SIG-M5 treated with dmso at 0.1 percent for 504 hours (cell line): ENCODE measurements at regions not wholly inside any gene's neighbourhood (a gene's known extent, or its start where the extent isn't known, plus 50 kb on each side); places are given as distances from the start of the nearest gene placed in this dataset.
A peak's percentile ranks its signal among the peaks of the same experiment; 100 is the strongest.

ENCODE experiments used
- DNase-seq: peaks from one replicate; lab custom pipeline; 2025; ENCODE audit not compliant: unreplicated experiment; lab: John Stamatoyannopoulos, UW

DNA sequence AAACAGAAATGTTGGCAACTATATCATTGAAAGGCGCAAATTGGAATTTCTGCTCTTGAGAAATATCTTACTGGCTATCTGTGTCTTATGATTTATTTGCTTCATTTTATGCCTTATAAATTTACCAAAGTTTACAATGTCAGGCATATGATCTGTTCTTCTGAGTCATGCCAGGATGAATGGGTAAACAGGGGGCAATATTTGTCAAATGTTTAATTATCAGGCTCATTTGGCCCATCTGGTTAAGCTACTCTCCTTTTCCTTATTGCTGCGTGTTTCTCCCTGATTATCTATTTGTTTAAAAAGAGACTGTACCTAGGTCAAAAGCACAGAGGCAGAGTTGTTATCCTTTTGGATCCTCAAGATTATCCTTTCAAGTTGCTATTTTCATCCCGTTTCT, 903.8 kb upstream of the PCDH10 start:
- DNase-seq: no peak

DNA sequence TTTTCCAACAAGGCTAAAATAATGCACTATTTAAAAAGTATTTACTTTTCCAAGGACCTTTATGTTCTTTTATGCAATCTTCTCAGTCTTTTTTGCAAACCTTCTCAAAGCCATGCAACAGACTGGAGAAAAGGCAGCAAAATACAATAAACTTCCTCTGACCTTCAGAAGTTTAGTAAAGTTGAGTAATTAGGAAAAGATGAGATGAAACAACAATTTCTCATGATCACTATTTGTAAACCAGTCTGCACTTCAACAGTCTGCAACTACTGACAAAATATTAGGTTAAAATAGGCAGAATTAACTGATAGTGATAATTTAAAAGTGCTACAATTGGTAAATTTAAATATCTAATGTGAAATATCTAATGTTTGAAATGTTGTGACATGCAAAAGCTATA, 884.9 kb upstream of the PCDH10 start:
- DNase-seq: no peak

DNA sequence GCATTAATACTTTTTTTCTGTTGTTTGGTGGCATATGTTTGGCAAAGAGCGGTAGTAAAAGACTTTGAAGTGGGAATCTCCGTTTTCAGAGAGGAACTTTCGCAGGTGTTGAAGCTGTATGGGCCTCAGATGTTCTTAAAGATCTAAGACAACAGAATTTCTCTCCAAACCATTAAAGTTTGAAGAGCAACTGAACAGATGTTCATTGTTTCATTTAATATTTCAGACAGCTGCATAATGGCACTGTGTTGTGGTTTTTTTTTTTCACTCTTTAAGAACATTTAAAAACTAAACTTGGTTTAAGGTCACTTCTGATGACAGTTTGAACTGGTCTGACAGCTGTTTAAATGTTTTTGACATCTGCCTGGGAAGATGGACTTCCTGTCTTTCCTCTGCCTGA, 882.7 kb upstream of the PCDH10 start:
- no peak for DNase-seq

DNA sequence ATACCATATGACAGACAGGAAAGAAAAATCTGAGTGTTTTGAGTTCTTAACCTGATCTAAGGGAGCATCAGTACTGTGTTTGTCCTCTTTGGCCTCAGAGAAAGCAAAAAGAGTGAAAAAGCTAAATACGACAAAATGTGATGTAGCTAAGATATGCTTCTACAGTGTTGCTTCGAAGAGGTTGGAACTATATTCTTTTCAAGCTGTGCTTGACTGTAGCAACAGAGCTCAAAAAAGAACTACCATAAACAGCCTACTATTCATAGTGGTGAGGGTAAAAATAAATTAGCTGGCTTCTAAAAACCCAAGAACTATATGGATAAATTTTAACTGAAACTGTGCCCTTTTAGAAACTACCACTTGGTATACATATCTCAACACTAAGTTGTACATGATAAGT, 881.8 kb upstream of the PCDH10 start:
- DNase-seq: no peak

DNA sequence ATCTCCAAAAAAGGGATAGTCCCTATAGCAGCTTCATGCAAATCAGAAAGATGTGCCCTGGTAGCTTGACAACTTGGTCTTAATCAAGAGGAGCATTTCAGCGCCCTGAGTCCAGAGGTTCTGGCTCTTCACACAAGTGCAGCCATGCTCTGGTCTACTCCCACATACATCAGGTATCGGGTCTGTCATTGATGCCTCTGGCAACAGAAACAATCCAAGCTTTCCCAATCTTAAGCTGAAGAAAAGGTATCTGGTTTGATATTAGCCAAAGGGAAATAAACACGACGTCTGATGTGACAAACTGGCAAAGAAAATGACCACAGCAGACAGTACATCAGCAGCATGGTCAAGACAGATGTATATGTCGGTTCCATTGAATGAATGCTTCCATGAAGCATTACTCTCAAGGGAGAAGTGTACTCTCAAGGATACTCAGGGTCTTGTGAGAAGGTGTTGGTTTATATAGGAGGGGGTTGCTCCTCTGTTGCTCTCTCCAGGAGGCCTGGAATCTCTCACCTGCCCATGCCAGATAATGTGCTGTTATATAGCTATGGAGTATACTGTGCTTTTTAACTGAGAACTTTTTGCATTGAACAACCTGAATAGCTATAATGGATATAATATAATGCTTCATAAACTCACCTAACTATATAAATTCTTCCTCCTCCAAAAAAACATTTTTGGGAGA, 879.6 kb upstream of the PCDH10 start:
- no peak for DNase-seq

DNA sequence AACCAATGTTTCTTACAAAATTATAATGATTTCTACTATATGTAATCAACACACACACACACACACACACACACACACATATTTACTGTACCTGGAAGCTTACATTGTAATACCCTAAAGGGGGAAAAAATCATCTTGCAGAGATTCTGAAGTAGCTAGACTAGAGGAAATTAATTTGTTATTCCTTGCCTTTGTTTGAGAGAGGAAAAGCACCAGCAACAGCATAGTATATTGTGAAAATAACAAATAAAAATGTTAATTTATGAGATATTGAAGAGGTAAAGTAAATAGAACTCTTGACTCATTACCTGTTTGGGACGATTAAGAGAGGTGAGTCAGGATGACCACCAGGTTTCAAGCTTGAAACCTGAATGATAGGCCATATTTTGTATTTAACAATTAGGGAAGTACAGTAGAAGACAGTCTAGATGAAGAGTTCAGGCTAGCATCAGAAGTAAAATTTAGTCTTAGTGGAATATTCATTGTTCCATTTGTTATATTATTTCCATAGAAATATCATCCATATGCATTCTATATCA, 873.4 kb upstream of the PCDH10 start:
- no peak for DNase-seq

DNA sequence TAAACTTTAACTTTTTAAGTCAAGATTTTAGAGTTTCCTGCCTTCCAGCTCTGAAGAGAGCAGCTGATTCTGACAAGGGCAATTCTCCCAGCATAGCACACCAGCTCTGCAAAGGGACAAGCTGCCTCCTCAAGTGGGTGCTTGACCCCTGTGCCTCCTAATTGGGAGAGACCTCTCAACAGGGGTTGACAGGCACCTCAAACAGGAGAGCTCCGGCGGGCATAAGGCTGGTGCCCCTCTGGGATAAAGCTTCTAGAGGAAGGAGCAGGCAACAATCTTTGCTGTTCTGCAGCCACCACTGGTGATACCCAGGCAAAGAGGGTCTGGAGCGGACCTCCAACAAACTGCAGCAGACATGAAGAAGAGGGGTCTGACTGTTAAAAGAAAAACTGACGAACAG, 872.9 kb upstream of the PCDH10 start:
- DNase-seq: no peak

DNA sequence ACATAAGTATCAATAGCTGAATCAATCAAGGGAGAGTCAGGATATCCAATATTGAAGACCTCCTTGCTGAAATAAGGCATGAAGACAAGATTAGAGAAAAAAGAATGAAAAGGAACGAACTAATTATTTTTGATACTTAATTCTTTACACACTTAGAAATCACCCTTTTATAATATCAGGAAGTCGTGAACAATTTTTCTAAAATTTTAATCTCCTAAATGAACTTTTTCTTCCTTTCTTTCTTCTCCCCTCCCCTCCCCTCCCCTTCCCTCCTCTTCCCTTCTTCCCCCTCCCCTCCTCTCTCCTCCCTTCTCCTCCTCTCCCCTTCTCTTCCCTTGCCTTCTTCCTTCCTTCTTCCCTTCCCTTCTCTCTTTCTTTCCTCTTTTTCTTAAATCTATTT, 872.1 kb upstream of the PCDH10 start:
- no peak for DNase-seq

DNA sequence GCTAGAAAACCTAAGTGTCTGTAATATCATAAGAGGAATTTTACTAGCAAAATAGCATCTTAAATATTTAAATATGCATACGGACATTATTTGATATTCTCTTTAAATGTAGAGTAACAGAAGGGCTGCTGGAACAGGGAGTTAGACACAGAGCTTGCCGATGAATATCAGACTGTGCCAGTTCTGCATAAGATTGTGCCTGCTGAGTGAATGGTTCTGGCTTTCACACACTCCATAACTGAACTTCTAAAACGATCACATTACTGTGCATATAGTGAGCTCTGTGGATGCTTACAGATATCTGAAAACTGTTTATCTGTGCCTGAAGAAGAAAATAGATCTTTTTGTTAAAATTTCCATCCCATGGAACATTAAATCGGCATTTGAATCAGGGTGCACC, 867.4 kb upstream of the PCDH10 start:
- no peak for DNase-seq

DNA sequence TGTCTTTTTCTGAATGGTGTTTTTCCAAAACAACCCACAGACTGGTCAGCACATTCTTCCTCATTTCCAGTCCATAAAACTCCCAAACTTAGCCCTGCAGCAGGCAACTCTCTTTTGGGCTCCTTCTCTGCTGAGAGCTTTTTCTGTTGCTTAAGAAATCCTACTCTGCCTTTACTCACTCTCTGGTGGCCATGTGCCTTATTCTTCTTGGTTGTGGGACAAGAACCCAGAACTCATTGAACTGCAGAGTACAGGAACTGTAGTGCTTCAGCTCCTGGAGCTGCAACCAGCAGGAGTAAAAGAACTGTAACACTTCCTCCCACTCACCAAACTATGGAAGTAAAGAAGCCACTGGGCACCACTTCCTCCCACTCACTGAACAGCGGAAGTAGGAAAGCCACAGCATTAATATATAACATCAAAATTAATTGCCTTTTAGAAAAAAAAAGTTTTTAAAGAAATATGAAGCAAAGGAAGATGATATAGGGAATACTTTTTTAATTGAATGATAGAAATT, 864.1 kb upstream of the PCDH10 start:
- DNase-seq: no peak

DNA sequence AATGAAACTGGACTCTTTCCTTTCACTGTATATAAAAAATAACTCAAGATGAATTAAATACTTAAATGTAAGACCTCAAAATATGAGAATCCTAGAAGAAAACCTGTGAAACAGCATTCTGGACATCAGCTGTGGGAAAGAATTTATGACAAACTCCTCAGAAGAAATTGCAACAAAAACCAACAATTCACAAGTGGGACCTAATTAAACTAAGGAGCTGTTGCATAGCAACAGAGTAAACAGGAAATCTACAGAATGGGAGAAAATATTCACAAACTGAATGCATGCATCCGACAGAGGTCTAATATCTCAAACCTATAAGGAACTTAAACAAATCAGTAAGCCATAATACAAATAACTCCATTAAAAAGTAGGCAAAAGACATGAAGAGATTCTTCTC, 851.7 kb upstream of the PCDH10 start:
- no peak for DNase-seq

DNA sequence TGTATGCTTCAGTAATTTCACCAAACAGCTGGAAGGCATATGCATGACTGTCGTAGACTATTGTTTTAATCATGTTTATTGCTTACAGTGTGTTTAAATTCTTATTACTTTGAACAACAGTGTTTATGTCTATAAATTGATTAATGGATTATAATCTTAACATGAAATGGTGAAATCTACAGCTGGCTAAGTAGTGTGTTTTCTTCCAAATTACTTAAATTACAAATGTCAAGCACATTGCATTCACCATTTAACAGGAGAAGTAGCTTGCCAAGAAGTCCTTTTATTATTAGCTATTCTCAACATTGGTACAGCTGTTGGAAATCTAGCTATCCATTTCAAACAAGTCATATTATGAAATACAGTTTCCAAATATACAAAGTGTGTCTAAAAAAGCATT, 849.3 kb upstream of the PCDH10 start:
- no peak for DNase-seq

DNA sequence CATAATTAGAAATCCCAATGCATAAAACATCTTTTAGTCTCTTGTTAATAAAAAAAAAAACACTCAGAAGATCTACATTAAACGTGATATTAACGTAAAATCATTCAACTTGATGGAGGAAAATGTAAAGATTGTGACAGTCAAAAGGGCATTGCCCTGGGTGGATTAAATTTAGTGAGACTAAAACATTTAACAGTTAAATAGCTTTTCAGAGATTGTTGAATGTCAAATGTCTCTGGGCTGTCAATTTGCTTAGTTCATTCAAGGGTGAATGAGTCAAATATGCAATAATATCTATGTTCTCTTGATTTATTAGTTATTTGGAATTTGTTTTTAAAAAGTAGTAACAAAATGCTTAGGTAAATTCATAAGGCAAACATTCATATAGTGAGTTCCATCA, 836.6 kb upstream of the PCDH10 start:
- DNase-seq: no peak

DNA sequence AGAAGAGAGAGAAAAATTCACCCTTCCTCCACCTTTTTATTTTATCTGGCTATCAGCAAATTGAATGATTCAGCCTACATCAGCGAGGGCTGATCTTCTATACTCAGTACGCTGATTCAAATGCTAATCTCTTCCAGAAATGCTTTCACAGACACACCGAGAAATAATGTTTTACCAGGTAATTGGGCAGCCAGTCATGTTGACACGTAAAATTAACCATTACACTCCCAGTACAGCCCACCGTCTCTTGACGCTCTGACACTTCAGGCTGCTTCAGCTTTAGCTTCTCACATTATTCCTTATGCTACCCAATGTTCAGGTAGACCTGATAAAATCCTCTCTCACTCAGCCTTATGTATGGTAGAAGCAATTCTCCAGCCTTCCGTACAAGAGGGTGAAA, 835.2 kb upstream of the PCDH10 start:
- no peak for DNase-seq

DNA sequence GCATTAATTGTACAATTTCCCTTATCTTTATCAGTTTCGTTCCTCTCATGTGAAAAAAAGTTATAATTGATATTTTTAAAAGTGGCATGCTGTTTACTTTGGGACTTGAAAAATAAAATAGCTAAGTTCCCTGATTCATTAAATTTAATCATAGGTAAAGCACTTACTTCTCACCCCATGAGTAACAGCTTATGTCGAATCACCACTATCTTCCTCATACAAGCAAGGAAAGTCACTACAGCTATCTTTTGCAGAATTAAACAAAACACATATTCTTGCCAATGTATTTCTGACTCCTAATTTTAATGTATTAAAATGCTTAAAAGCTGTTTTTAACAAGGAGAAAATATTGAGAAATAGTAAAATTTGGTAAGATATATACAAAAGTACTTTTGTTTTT, 832.4 kb upstream of the PCDH10 start:
- no peak for DNase-seq

DNA sequence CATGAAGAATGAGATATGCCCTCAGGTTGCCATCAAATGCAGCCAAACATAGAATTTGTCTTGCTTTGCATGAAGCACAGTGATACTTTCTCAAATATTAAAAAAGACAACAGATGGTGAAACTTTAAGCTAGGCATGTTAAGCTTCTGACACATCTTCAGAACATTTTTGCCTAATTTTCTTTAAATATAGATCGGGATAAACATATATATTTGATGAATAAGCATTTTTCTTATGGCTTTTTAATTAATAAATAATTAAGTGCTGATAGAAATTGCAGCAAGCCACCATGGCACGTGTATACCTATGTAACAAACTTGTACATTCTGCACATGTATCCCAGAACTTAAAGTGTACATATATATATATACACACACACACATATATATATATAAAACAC, 831.2 kb upstream of the PCDH10 start:
- DNase-seq: no peak

DNA sequence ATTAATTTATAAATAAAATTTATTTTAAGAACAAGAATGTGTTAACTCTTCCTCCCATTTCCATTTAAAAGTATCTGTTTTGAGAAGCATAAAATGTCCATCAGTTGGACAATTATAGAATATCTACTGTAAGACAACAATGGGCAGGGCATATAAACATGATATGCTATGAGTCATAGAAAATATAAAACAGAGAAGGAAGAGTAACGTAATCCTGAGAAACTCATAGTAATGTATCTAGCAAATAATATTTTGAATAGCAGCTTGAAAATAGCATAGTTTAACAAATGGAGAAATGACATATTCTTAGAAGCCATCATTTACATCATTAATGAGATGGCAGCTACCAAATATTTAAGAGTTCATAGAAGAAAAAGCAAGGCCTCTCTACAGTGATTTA, 820.3 kb upstream of the PCDH10 start:
- no peak for DNase-seq

DNA sequence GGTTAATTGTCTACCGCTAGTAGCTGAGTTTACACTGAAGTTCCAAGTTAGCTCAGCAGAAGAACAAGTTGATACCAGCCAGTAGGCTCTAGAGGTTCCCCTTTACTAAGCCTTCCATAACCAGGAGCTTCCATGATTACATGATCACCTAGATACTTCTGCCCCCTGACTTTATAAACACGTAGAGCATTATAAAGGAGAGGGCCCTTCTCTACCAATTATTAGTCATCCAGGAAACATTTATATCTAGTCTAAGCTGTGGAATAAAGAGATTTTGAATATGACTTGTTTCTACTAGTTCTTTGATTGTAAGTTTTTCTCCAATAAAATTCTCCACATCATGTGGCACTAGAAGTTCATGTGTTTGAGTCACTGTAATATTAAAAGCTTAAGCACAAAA, 818.1 kb upstream of the PCDH10 start:
- no peak for DNase-seq

DNA sequence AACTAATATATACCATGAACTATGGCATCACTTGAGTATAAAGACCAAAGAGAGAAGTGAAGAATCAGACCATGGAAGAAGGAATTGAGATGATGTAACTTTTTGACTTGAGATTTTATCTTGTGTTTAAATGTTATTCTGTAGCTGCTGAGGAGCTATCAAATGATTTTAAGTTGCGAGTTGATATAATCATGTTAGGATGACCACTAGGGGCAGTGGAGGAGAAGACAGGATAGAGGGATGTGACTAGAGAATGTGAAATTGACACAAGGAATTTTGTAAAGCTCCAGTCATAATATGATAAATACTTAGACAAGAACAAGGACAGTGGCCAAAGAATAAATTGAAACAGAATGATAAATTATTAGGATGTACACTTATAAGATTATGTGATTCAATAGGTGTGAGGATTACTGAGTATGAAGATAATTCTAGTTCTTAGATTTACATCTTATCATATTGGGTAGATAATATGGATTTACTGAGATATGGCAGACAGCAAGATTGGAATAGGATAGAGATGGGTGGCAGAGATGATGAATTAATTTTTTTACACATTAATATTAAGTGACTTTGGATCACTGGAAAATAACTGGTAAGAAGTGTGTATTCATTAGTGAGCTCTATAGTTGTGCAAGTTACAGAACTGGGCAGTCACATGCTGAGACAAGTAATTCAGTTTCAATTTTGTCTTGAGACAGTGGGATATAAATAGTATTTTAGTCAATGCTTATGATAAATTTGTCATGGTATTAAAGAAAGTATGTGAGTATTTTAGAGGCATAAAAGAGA, 816.0 kb upstream of the PCDH10 start:
- peak; percentile 3 for DNase-seq

DNA sequence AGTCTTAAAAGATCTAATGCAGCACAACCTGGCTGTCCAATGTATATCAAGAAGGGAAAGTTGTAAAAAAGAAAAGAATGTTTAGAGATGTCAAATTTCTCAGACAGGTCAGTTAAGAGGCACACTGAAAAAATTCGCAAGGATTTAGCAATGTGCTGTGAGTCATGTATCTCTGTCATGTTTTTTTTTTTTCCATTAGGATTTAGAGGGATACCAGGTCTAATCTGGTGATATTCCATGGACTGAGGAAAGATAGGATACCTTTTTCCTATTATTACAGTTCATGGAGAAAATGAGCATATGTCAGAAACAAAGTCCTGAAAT, 815.4 kb upstream of the PCDH10 start:
- DNase-seq: no peak

DNA sequence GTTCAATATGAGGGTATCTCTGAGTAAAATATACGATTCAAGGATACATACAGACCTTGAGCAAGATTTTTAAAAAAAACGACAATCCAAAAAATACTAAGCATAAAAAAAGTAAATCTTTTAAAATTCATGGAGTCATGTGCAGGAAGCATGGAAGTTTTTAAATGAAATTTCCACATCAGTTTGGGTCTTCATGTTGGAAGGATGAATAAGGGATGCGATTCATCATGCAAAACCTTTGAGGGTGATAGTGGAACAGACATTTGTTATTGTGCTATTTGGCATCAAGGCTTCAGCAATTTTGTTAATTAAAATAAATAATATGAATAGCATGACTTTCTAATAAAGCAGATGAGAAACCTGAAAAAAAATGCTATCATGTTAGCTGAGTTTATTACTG, 815.0 kb upstream of the PCDH10 start:
- no peak for DNase-seq
